Transverse colon (tissue), 4 donors: ENCODE measurements at regions not wholly inside any gene's neighbourhood (a gene's known extent, or its start where the extent isn't known, plus 50 kb on each side); places are given as distances from the start of the nearest gene placed in this dataset.

ENCODE experiments used
- DNase-seq: peaks from one replicate; pipeline ENCODE4 v3.0.0-alpha.2; 2019
- H3K27ac ChIP-seq, 4 donors: fragments of 200-600 bp; sonication (generic); 2 replicates each; pipeline ENCODE4 v1.5.1; 2016 to 2018; ENCODE audit warnings: inconsistent platforms in 4 of 4
- H3K27me3 ChIP-seq: fragments of 200-600 bp; sonication (generic); 2 replicates; pipeline ENCODE4 v1.5.1; 2017; ENCODE audit warnings: inconsistent platforms
- H3K36me3 ChIP-seq, 4 donors: fragments of 200-600 bp; sonication (generic); 2 replicates each; pipeline ENCODE4 v1.5.1; 2017 to 2019; ENCODE audit warnings: inconsistent platforms in 4 of 4
- H3K4me1 ChIP-seq, 4 donors: fragments of 200-600 bp; sonication (generic); 2 replicates each; pipeline ENCODE4 v1.5.1; 2017 to 2020; ENCODE audit warnings: inconsistent platforms in 4 of 4
- H3K4me3 ChIP-seq, 4 donors: fragments of 200-600 bp; sonication (generic); 1 replicate in 1 of 4; 2 replicates in 3 of 4; pipeline versions ENCODE4 v1.5.1 to v1.6.1; 2017 to 2019; ENCODE audit warnings: inconsistent platforms in 4 of 4
- H3K9me3 ChIP-seq, 2 donors: fragments of 200-600 bp; sonication (generic); 2 replicates each; pipeline ENCODE4 v1.5.1; 2017 to 2019; ENCODE audit warnings: inconsistent platforms in 2 of 2
- EP300 ChIP-seq: sonication (generic); formaldehyde crosslinking; IDR thresholded peaks from one replicate; pipeline ENCODE4 v1.6.1; 2017; ENCODE audit warnings: antibody characterized with exemption, low read depth
- POLR2A ChIP-seq: fragments of 450-650 bp; IDR thresholded peaks from one replicate; pipeline ENCODE4 v1.6.1; 2016; ENCODE audit warnings: antibody characterized with exemption, mild to moderate bottlenecking, moderate library complexity
- POLR2AphosphoS5 ChIP-seq, 3 donors: sonication (generic); formaldehyde crosslinking; IDR thresholded peaks; one replicate each; pipeline ENCODE4 v1.6.1; 2016; ENCODE audit warnings: antibody characterized with exemption in 3 of 3
- WGBS, 2 donors: methylation state at CpG; one replicate each; pipeline ENCODE4 v1.1.5; 2018; ENCODE audit warnings: low coverage in 1 of 2; 5-methylcytosine and 5-hydroxymethylcytosine counted together
- in situ Hi-C, 4 donors: fragments of 200-750 bp; cut with MboI; loops; one replicate each; pipeline versions ENCODE4 v1.15.0 to v1.15.1; 2017; ENCODE audit warnings: low sequenced_read_pairs in 3 of 4, low pct_ligation_motif_present in 1 of 4, low pct_unique_long_range_greater_than_20kb in 1 of 4
- intact Hi-C: fragments of 100-400 bp; cut with DNase I; formaldehyde crosslinking; loops from one replicate; pipeline ENCODE4 v1.15.1; 2023; ENCODE audit warnings: low total_unique reads
- TF ChIP-seq, protein P1 (sequence below), 5 experiments: fragments of 200-600 bp in 3 of 5; fragments of 450-650 bp in 2 of 5; sonication (generic) in 3 of 5; IDR thresholded peaks; 1 replicate in 2 of 5; 2 replicates in 3 of 5; pipeline ENCODE4 v1.5.1; 2016 to 2017; ENCODE audit warnings: antibody characterized with exemption in 5 of 5, inconsistent platforms in 3 of 5, mild to moderate bottlenecking in 2 of 5, moderate library complexity in 1 of 5

DNA sequence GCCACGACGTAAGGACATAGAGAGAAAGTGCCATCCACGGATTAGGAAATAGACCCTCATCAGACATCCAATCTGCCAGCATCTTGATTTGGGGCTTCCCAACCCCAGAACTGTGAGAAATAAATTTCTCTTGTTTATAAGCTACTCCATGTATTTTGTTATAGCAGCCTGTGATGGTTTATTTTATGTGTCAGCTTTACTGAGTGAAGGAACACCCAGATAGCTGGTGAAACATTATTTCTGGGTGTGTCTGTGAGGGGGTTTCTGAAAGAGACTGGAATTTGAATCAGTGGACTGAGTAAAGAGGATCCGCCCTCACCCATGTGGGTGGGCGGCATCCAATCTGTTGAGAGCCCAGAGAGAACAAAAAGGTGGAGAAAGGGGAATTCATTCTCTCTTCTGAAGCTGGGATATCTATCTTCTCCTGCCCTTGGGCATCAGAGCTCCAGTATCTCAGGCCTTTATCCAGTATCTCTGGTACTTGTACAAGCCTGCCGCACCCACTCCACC is 131.5 kb upstream of the ANKFN1 start:
- intact Hi-C loops = no loop called here
- Histone ChIP-seq H3K9me3 (no peaks in the 10 kb centered on the region), H3K4me1 (no peaks in the 10 kb centered on the region), H3K27ac (no peak overlapping the region), H3K27me3 (no peaks in the 10 kb centered on the region), H3K36me3 (no peaks in the 10 kb centered on the region), H3K4me3 (no peak overlapping the region)
- TF ChIP-seq POLR2AphosphoS5 (IDR thresholded peaks at IDR 0.05) = no peak
- TF ChIP-seq POLR2A = no peak
- TF ChIP-seq, protein P1, sequence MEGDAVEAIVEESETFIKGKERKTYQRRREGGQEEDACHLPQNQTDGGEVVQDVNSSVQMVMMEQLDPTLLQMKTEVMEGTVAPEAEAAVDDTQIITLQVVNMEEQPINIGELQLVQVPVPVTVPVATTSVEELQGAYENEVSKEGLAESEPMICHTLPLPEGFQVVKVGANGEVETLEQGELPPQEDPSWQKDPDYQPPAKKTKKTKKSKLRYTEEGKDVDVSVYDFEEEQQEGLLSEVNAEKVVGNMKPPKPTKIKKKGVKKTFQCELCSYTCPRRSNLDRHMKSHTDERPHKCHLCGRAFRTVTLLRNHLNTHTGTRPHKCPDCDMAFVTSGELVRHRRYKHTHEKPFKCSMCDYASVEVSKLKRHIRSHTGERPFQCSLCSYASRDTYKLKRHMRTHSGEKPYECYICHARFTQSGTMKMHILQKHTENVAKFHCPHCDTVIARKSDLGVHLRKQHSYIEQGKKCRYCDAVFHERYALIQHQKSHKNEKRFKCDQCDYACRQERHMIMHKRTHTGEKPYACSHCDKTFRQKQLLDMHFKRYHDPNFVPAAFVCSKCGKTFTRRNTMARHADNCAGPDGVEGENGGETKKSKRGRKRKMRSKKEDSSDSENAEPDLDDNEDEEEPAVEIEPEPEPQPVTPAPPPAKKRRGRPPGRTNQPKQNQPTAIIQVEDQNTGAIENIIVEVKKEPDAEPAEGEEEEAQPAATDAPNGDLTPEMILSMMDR (IDR thresholded peaks at IDR 0.05) = no peak
- no peak for TF ChIP-seq EP300
- DNase-seq = no peak
- in situ Hi-C loops = no loop called here
- 91 to 100% methylated on average over 3 to 6 of the region's 6 CpGs for WGBS, 2 donors

DNA sequence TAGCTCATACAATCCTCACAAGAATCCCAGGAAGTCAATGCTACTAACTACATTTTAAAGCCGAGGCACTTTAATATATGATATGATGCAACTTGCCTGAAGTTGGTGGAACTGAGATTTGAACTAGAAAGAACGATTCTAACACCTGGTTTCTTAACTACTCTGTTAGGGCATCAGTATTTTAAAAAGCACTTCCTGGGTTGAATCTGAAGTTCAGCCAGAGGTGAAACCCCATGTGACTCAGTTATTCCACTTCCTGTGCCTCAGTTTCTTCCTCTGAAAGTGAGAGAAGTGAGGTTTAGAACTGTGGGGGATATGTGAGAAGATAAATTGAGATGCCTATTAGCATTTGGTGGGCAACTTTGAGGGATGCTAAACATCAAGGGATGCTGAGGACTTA is 129.4 kb upstream of the ANKFN1 start:
- no peak overlapping the region for H3K4me3 ChIP-seq
- H3K36me3 ChIP-seq = no peaks in the 10 kb centered on the region
- 50% methylated on average over 2 of the region's 2 CpGs for WGBS, 2 donors
- in situ Hi-C loops (no loop called here), intact Hi-C loops (no loop called here)
- no peak for DNase-seq
- H3K27me3 ChIP-seq = no peaks in the 10 kb centered on the region
- H3K9me3 ChIP-seq = no peaks in the 10 kb centered on the region
- H3K4me1 ChIP-seq = no peaks in the 10 kb centered on the region
- TF ChIP-seq, protein P1 (IDR thresholded peaks at IDR 0.05) = no peak
- TF ChIP-seq POLR2A (no peak), EP300 (no peak), POLR2AphosphoS5 (IDR thresholded peaks at IDR 0.05) (no peak)
- H3K27ac ChIP-seq = no peak overlapping the region

DNA sequence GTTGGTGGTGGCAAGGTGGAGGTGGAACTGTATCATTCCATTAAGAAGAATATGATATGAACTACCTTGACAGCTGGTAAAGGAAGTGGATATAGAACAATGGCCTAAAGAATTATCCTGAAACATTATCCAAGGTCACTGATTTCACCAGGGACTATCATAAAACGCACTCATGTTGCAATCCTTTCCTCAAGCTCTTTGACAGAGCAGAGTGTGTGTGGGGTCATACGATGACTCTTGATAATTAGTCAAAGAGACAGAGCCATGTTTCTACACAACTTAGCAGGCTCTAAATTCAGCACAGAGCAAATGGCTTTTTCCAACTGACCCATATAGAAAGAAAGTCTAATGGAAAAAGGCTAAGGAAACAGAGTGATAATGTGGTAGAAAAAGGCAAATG is 126.4 kb upstream of the ANKFN1 start:
- 51 to 72% methylated on average over 2 of the region's 2 CpGs for WGBS, 2 donors
- Histone ChIP-seq H3K36me3 (no peaks in the 10 kb centered on the region), H3K4me3 (no peak overlapping the region), H3K4me1 (no peaks in the 10 kb centered on the region), H3K27ac (no peak overlapping the region), H3K9me3 (no peaks in the 10 kb centered on the region), H3K27me3 (no peaks in the 10 kb centered on the region)
- intact Hi-C loops = no loop called here
- DNase-seq = no peak
- in situ Hi-C loops = no loop called here
- no peak for TF ChIP-seq POLR2A
- no peak for TF ChIP-seq POLR2AphosphoS5 (IDR thresholded peaks at IDR 0.05)
- TF ChIP-seq EP300 = no peak
- TF ChIP-seq, protein P1 (IDR thresholded peaks at IDR 0.05) = no peak

DNA sequence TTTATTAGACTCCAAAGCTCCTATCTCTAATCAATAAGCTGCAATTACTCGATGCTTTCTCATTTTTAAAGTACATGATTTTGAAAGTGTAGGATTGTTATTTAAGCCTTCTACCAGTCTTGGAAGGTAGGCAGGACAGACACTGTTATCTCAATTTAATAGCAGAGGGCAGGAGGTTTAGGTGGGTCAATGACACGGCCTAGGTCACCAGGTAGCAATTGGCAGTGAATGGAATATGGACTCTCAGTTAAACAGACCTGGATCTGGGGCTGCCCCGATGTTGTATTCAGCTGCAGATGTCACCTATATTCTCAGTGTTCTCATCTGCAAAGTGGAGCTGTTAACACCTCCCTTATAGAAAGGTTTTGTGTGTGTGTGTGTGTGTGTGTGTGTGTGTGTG is 124.4 kb upstream of the ANKFN1 start:
- intact Hi-C loops (no loop called here), in situ Hi-C loops (no loop called here)
- Histone ChIP-seq H3K36me3 (no peaks in the 10 kb centered on the region), H3K27me3 (no peaks in the 10 kb centered on the region), H3K27ac (no peak overlapping the region), H3K4me3 (no peak overlapping the region), H3K4me1 (no peaks in the 10 kb centered on the region), H3K9me3 (no peaks in the 10 kb centered on the region)
- TF ChIP-seq POLR2AphosphoS5 (IDR thresholded peaks at IDR 0.05) (no peak), POLR2A (no peak), EP300 (no peak)
- TF ChIP-seq, protein P1 (IDR thresholded peaks at IDR 0.05) = no peak
- 60 to 80% methylated on average over 2 to 3 of the region's 3 CpGs for WGBS, 2 donors
- no peak for DNase-seq
